Central memory CD4-positive, alpha-beta T cell (primary cell): ENCODE measurements at regions not wholly inside any gene's neighbourhood (a gene's known extent, or its start where the extent isn't known, plus 50 kb on each side); places are given as distances from the start of the nearest gene placed in this dataset.
"Not testable (repeated sequence)": the region's sequence is repeated elsewhere in the genome, so short reads cannot be mapped to it uniquely, and the experiment has no call there.

Source experiments
- DNase-seq: peaks from one replicate; pipeline ENCODE4 v3.0.0; 2022

- no peak for DNase-seq
Measured at GRCh38 chr4:131595140-131595539, 1554.0 kb upstream of the PCDH10 start.

GRCh38 chr4:131603705-131604104 lies 1545.4 kb upstream of the PCDH10 start:
- DNase-seq = no peak

- no peak for DNase-seq
Measured at GRCh38 chr4:131609039-131609438, 1540.1 kb upstream of the PCDH10 start.

DNA sequence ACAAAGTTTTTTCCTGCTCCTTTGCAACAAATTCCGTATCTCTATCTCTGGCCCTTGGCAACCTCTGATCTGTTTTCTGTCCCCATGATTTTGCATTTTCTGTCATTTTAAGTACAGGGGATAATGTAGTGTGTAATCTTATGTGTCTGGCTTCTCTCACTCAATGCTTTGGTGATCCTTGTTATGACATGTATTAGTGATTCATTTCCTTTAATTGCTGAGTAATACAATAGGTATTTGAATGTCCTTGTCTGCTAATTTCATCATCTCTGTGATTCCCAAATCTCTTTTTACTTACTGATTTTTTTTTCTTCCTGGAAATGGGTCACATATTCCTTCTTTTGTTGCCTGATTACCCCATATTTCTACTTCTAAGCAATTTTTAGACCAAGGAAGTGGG lies 1538.6 kb upstream of the PCDH10 start:
- not testable (repeated sequence) for DNase-seq

GRCh38 chr4:131613086-131613823 lies 1535.8 kb upstream of the PCDH10 start:
- no peak for DNase-seq

- no peak for DNase-seq
Measured at GRCh38 chr4:131613824-131614216, 1535.3 kb upstream of the PCDH10 start.

- no peak for DNase-seq
Measured at GRCh38 chr4:131632877-131633276, 1516.2 kb upstream of the PCDH10 start.

DNA sequence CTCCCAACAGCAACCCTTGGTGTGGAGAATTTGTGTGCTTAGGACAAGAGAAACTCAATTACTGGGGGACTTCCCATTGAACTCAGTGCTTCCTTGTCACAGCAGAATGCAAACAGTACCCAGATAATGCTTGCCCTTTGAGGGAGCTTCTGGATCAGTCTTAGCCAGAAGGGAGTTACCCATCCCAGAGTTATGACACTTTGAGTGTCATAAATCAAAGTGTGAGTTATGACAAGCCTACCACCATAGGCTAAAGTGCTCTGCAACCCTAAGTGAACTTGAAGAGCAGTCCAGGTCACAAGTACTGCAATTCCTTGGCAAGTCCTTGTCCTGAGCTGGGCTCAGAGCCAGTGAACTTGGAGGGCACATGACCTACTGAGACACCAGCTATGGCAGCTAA lies 1513.9 kb upstream of the PCDH10 start:
- DNase-seq = no peak

GRCh38 chr4:131638781-131639180 lies 1510.3 kb upstream of the PCDH10 start:
- DNase-seq = no peak

DNA sequence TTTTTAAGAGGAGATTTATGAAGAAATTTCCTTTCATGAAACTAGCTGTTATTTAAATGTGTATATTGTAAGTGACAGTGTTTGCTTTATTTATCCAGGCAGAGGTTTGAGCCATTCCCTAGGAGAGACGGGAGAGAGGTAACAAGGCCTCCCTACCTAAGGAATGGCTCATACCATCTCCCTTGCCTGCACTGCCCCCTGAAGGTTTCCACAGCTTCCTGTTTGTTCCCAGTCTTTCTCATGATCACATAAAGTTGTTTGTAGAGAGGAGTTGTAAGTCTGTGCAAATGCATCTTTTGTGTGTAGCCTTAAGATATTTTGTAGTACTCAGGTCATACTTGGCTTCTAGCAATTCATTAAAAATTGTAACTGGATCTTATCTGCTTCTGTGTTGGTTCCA lies 1504.5 kb upstream of the PCDH10 start:
- DNase-seq = no peak

DNA sequence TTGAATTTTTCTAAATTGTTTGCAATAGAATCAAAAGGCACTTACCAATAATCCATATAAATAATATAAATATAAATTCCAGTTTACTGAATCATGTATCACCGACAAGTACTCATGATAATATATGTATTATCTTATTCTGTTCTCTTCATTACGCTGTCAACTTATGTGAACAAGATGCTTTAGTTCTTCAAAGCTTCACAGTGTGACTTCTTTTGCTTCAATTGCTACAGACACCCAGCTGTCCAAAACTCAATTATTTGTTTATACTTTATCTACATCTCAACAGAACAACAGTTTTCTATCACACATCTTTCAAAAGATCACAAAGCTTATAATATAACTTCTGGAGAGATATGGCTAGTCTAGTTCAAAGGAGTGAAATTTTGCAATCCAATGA lies 1499.9 kb upstream of the PCDH10 start:
- DNase-seq = no peak

- no peak for DNase-seq
Measured at GRCh38 chr4:131650951-131651350, 1498.1 kb upstream of the PCDH10 start.

DNA sequence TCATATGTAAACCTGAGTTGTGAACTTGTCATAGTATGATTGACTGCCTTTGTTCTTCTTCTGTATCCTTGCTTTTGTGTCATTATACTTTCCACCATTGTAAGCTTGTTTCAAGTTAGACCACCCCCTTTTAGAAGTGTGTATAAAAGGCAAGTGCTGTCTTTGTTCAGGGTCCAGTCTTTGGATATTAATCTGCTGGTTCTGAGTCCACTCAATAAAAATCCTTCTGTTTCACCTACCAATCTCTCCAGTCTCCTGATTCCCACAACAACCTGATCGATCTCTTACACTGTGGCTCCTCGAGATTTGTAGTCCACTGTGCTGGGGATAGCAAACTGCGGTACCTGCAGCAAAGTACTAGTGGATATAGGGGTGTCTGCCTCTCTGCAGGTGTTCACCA lies 1465.8 kb upstream of the PCDH10 start:
- not testable (repeated sequence) for DNase-seq

GRCh38 chr4:131721883-131722282 lies 1427.2 kb upstream of the PCDH10 start:
- DNase-seq = no peak

DNA sequence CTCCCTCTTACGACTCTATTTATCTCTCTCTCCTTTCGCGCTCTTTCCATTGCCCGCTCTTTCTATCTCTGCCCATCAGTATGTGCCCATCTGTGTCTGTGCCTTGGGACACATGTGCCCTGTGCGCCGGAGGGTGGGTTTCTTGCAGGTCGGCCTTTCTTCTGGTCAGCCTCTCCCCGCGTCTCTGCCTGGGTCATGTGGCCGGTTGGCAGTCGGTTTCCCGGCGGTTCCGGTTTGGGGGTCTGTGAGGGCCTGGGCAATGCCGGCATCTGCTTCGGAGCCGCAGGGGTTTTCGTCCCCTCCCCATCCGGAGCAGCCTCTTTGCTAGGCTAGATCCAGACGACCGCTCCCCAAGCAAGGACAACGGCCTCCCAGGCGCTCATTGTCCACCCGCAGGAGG lies 1426.0 kb upstream of the PCDH10 start:
- not testable (repeated sequence) for DNase-seq

- not testable (repeated sequence) for DNase-seq
Measured at GRCh38 chr4:131724847-131725246, 1424.2 kb upstream of the PCDH10 start.

- DNase-seq = not testable (repeated sequence)
Measured at GRCh38 chr4:131725521-131725920, 1423.6 kb upstream of the PCDH10 start.

- not testable (repeated sequence) for DNase-seq
Measured at GRCh38 chr4:131726940-131727339, 1422.2 kb upstream of the PCDH10 start.

GRCh38 chr4:131727418-131727817 lies 1421.7 kb upstream of the PCDH10 start:
- not testable (repeated sequence) for DNase-seq

DNA sequence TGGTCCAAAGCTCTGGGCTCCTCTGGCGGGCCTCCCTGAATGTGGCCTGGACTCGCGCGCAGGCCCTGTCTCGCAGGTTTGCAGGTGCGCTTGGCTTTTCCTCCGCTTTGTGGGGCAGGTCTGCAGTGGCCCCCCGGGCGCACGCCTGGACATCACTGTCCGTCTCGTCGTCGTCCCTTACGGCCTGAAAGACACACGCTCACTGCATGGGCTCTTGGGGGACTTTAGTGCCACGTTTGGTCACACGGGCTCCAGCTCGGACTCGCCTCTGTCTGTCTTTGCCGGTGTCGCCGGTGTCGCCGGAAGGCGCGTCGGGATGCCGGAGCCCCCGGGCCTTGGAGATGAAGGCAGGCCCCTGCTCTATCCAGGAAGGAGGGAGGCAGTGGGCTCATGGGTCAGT lies 1419.9 kb upstream of the PCDH10 start:
- not testable (repeated sequence) for DNase-seq

DNA sequence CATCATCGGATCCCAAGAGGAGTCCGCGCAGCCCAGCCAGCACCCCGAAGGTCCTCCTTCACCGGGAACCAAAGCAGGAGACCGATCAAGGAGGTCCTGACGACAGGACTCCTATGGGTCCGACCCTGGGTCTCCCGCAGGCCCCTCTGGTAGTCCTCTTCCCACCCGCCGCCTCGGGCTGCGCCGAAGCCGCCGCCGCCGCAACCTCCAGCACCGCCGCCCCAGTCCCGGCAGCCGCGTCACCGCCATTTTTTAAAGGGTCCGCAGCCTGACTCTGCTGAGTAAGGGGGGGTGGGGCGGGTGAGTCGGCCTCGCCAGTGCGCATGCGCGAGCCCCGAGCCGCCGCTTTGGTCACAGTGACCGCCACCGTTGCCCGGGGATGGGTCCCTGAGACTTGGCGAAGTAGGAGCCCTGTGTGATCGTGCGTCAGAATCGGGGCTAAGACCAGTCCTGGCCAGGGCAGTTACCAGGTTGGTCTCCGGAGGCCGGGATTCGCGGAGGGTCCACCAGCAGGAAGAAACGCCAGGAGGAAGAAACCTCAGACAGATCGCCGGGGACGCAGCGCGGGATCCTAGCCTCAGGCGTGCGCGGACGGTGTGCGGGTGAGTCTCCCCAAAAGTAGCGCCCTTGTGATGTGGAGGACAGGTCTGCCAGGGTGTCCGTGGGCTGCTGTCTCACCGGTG lies 1419.2 kb upstream of the PCDH10 start:
- not testable (repeated sequence) for DNase-seq

GRCh38 chr4:131730574-131730973 lies 1418.5 kb upstream of the PCDH10 start:
- DNase-seq = not testable (repeated sequence)

DNA sequence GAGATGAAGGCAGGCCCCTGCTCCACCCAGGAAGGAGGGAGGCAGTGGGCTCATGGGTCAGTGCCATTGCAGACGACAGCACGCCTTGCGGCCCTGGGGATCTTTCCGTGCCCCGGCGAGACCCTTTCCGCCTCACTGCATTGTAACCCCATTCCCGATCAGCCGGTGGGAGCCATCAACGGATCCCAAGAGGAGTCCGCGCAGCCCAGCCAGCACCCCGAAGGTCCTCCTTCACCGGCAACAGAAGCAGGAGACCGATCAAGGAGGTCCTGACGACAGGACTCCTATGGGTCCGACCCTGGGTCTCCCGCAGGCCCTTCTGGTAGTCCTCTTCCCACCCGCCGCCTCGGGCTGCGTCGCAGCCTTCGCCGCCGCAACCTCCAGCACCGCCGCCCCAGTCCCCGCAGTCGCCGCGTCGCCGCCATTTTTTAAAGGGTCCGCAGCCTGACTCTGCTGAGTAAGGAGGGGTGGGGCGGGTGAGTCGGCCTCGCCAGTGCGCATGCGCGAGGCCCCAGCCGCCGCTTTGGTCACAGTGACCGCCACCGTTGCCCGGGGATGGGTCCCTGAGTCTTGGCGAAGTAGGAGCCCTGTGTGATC lies 1417.0 kb upstream of the PCDH10 start:
- DNase-seq = not testable (repeated sequence)

DNA sequence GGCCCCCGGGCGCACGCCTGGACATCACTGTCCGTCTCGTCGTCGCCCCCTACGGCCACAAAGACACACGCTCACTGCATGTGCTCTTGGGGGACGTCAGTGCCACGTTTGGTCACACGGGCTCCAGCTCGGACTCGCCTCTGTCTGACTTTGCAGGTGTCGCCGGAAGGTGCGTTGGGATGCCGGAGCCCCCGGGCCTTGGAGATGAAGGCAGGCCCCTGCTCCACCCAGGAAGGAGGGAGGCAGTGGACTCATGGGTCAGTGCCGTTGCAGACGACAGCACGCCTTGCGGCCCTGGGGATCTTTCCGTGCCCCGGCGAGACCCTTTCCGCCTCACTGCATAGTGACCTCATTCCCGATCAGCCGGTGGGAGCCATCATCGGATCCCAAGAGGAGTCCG lies 1414.8 kb upstream of the PCDH10 start:
- not testable (repeated sequence) for DNase-seq
